ENCODE measurements at regions not wholly inside any gene's neighbourhood (a gene's known extent, or its start where the extent isn't known, plus 50 kb on each side); places are given as distances from the start of the nearest gene placed in this dataset.

- DNase-seq (ENCODE audit: low read depth) = no peak
Measured at GRCh38 chr4:147425019-147425418, 55.9 kb upstream of the EDNRA start.

- no peak for DNase-seq (ENCODE audit: low read depth)
Measured at GRCh38 chr4:147428583-147428982, 52.3 kb upstream of the EDNRA start.

GRCh38 chr4:147430111-147430510 lies 50.8 kb upstream of the EDNRA start:
- no peak for DNase-seq (ENCODE audit: low read depth)
